WTC11 (cell line): ENCODE measurements at regions not wholly inside any gene's neighbourhood (a gene's known extent, or its start where the extent isn't known, plus 50 kb on each side); places are given as distances from the start of the nearest gene placed in this dataset.

Experiments used
- ATAC-seq: fragments of 200-7000 bp; cut with Tn5 transposase; 2 replicates; pipeline ENCODE4 v1.10.0; 2021; ENCODE audit warnings: mild to moderate bottlenecking, moderate library complexity
- CTCF ChIA-PET: fragments of 300-600 bp; sonication (Branson Sonifier 250); formaldehyde crosslinking; loops from one replicate; lab custom pipeline; 2021; ENCODE audit warnings: antibody characterized with exemption; lab: Charles Lee
- POLR2A ChIA-PET: fragments of 350-600 bp; sonication (Branson Sonifier 250); formaldehyde crosslinking; loops from one replicate; lab custom pipeline; 2021; ENCODE audit warnings: antibody characterized with exemption; lab: Charles Lee
- DNase-seq: peaks from one replicate; pipeline ENCODE4 v3.0.0; 2021; ENCODE audit warnings: low spot score
- H3K27ac Mint-ChIP-seq: 2 replicates; pipeline ENCODE4 v1.8.0; 2021; ENCODE audit warnings: mixed read lengths
- H3K27me3 Mint-ChIP-seq: 2 replicates; pipeline ENCODE4 v1.8.0; 2021; ENCODE audit warnings: low read depth, mild to moderate bottlenecking, moderate library complexity, mixed read lengths
- H3K36me3 Mint-ChIP-seq: 2 replicates; pipeline ENCODE4 v1.8.0; 2021; ENCODE audit warnings: mixed read lengths
- H3K4me1 Mint-ChIP-seq: 2 replicates; pipeline ENCODE4 v1.8.0; 2022; ENCODE audit warnings: mixed read lengths
- H3K4me3 Mint-ChIP-seq: 2 replicates; pipeline ENCODE4 v1.8.0; 2021; ENCODE audit warnings: mild to moderate bottlenecking, moderate library complexity, mixed read lengths
- H3K9me3 Mint-ChIP-seq: 2 replicates; pipeline ENCODE4 v1.8.0; 2021; ENCODE audit warnings: mixed read lengths
- ATF1 ChIP-seq: sonication (generic); formaldehyde crosslinking; IDR thresholded peaks from 2 replicates; pipeline ENCODE4 v1.8.1; 2023; ENCODE audit warnings: mild to moderate bottlenecking, moderate library complexity, missing genetic modification reagents
- CREM ChIP-seq: sonication (generic); formaldehyde crosslinking; IDR thresholded peaks from 2 replicates; pipeline ENCODE4 v1.8.1; 2022; ENCODE audit warnings: mild to moderate bottlenecking, missing genetic modification reagents, moderate library complexity
- EMX1 ChIP-seq: fragments of 250-450 bp; sonication (Bioruptor Pico); IDR thresholded peaks from 2 replicates; pipeline ENCODE4 v1.8.0; 2021; ENCODE audit warnings: mild to moderate bottlenecking
- ERG ChIP-seq: fragments of 250-450 bp; sonication (Bioruptor Pico); IDR thresholded peaks from 2 replicates; pipeline ENCODE4 v1.8.0; 2021; ENCODE audit warnings: mild to moderate bottlenecking
- FOXJ3 ChIP-seq: sonication (generic); formaldehyde crosslinking; IDR thresholded peaks from 2 replicates; pipeline ENCODE4 v1.9.0; 2021; ENCODE audit warnings: missing genetic modification reagents, mild to moderate bottlenecking, borderline replicate concordance
- FOXP4 ChIP-seq: sonication (generic); formaldehyde crosslinking; IDR thresholded peaks from 2 replicates; pipeline ENCODE4 v1.8.0; 2022; ENCODE audit warnings: mild to moderate bottlenecking, missing genetic modification reagents
- GABPB1 ChIP-seq: sonication (generic); formaldehyde crosslinking; IDR thresholded peaks from 2 replicates; pipeline ENCODE4 v1.8.1; 2023; ENCODE audit warnings: mild to moderate bottlenecking, missing genetic modification reagents
- NFATC4 ChIP-seq: fragments of 250-450 bp; sonication (Bioruptor Pico); IDR thresholded peaks from 2 replicates; pipeline ENCODE4 v1.9.0; 2021; ENCODE audit warnings: mild to moderate bottlenecking
- NR2C2 ChIP-seq: sonication (generic); formaldehyde crosslinking; IDR thresholded peaks from 2 replicates; pipeline ENCODE4 v1.8.0; 2022; ENCODE audit warnings: mild to moderate bottlenecking, missing genetic modification reagents
- PREB ChIP-seq: sonication (generic); formaldehyde crosslinking; IDR thresholded peaks from 2 replicates; pipeline ENCODE4 v1.8.1; 2022; ENCODE audit warnings: mild to moderate bottlenecking, missing genetic modification reagents, moderate library complexity, borderline replicate concordance
- PRRX2 ChIP-seq: fragments of 250-450 bp; sonication (Bioruptor Pico); IDR thresholded peaks from 2 replicates; pipeline ENCODE4 v1.8.0; 2021; ENCODE audit warnings: mild to moderate bottlenecking
- SOX15 ChIP-seq: fragments of 250-450 bp; sonication (Bioruptor Pico); IDR thresholded peaks from 2 replicates; pipeline ENCODE4 v1.9.0; 2021; ENCODE audit warnings: mild to moderate bottlenecking
- TCF7 ChIP-seq: sonication (generic); formaldehyde crosslinking; IDR thresholded peaks from 2 replicates; pipeline ENCODE4 v1.8.0; 2022; ENCODE audit warnings: mild to moderate bottlenecking, low read depth, missing genetic modification reagents, moderate library complexity
- ZBTB21 ChIP-seq: sonication (generic); formaldehyde crosslinking; IDR thresholded peaks from 2 replicates; pipeline ENCODE4 v1.8.1; 2023; ENCODE audit warnings: mild to moderate bottlenecking, missing genetic modification reagents, borderline replicate concordance
- ZNF416 ChIP-seq: fragments of 250-450 bp; sonication (Bioruptor Pico); IDR thresholded peaks from 2 replicates; pipeline ENCODE4 v1.9.0; 2021; ENCODE audit warnings: mild to moderate bottlenecking, inconsistent platforms
- ZNF423 ChIP-seq: fragments of 250-450 bp; sonication (Bioruptor Pico); IDR thresholded peaks from 2 replicates; pipeline ENCODE4 v2.1.2; 2022; ENCODE audit warnings: mild to moderate bottlenecking, moderate library complexity
- ZNF512 ChIP-seq: sonication (generic); formaldehyde crosslinking; IDR thresholded peaks from 2 replicates; pipeline ENCODE4 v1.8.1; 2022; ENCODE audit warnings: missing genetic modification reagents, borderline replicate concordance
- ZNF532 ChIP-seq: fragments of 250-450 bp; sonication (Bioruptor Pico); IDR thresholded peaks from 2 replicates; pipeline ENCODE4 v1.9.0; 2021; ENCODE audit warnings: mild to moderate bottlenecking, borderline replicate concordance
- ZNF671 ChIP-seq: fragments of 250-450 bp; sonication (Bioruptor Pico); IDR thresholded peaks from 2 replicates; pipeline ENCODE4 v1.8.0; 2021; ENCODE audit warnings: mild to moderate bottlenecking
- ZSCAN18 ChIP-seq: fragments of 250-450 bp; sonication (Bioruptor Pico); IDR thresholded peaks from 2 replicates; pipeline ENCODE4 v2.1.2; 2022; ENCODE audit warnings: mild to moderate bottlenecking, moderate library complexity
- TF ChIP-seq, protein P1 (sequence below): sonication (generic); formaldehyde crosslinking; IDR thresholded peaks from 2 replicates; pipeline ENCODE4 v1.8.0; 2022; ENCODE audit warnings: mild to moderate bottlenecking, missing genetic modification reagents
- TF ChIP-seq, protein P2 (sequence below): sonication (generic); formaldehyde crosslinking; IDR thresholded peaks from 2 replicates; pipeline ENCODE4 v1.8.1; 2023; ENCODE audit warnings: mild to moderate bottlenecking, missing genetic modification reagents

GRCh38 chr4:117678861-117679260 is 355.4 kb upstream of the NDST3 start (continued):
- TF ChIP-seq GABPB1 (no peak), ZNF532 (CRISPR knock-in tag) (no peak), ZNF423 (no peak), CREM (CRISPR knock-in tag) (no peak), ERG (no peak), ATF1 (CRISPR knock-in tag) (no peak), PRRX2 (CRISPR knock-in tag) (no peak), PREB (CRISPR knock-in tag) (no peak)
- TF ChIP-seq, all 79 proteins: peak for 0

- Mint-ChIP-seq H3K27ac (no peak overlapping the region), H3K36me3 (no peaks in the 10 kb centered on the region), H3K4me3 (no peak overlapping the region), H3K27me3 (no peaks in the 10 kb centered on the region), H3K4me1 (no peaks in the 10 kb centered on the region), H3K9me3 (no peaks in the 10 kb centered on the region)
- ChIA-PET CTCF (interaction anchor here (1.0 kb wide), 2 partner anchors 9 to 244 kb away, joined by 3 to 6 read pairs; no protein-coding TSS in a partner anchor), POLR2A (no interaction called here)
- TF ChIP-seq TCF7 (CRISPR knock-in tag) (no peak), ZNF512 (CRISPR knock-in tag) (no peak), ZNF671 (CRISPR knock-in tag) (no peak), ZBTB21 (no peak), NFATC4 (no peak), NR2C2 (CRISPR knock-in tag) (no peak), EMX1 (no peak), ATF1 (CRISPR knock-in tag) (no peak), FOXP4 (CRISPR knock-in tag) (no peak), PRRX2 (CRISPR knock-in tag) (no peak), FOXJ3 (no peak), GABPB1 (no peak), ZSCAN18 (CRISPR knock-in tag) (no peak), ZNF416 (CRISPR knock-in tag) (no peak), SOX15 (CRISPR knock-in tag) (no peak)
- TF ChIP-seq, protein P1, sequence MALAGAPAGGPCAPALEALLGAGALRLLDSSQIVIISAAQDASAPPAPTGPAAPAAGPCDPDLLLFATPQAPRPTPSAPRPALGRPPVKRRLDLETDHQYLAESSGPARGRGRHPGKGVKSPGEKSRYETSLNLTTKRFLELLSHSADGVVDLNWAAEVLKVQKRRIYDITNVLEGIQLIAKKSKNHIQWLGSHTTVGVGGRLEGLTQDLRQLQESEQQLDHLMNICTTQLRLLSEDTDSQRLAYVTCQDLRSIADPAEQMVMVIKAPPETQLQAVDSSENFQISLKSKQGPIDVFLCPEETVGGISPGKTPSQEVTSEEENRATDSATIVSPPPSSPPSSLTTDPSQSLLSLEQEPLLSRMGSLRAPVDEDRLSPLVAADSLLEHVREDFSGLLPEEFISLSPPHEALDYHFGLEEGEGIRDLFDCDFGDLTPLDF (CRISPR knock-in tag): no peak
- TF ChIP-seq, protein P2, sequence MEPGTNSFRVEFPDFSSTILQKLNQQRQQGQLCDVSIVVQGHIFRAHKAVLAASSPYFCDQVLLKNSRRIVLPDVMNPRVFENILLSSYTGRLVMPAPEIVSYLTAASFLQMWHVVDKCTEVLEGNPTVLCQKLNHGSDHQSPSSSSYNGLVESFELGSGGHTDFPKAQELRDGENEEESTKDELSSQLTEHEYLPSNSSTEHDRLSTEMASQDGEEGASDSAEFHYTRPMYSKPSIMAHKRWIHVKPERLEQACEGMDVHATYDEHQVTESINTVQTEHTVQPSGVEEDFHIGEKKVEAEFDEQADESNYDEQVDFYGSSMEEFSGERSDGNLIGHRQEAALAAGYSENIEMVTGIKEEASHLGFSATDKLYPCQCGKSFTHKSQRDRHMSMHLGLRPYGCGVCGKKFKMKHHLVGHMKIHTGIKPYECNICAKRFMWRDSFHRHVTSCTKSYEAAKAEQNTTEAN (CRISPR knock-in tag): no peak
- ATAC-seq: peak; percentile 26
- DNase-seq: no peak
Observed at GRCh38 chr4:117691572-117692351, 342.5 kb upstream of the NDST3 start.
